ENCODE measurements at regions not wholly inside any gene's neighbourhood (a gene's known extent, or its start where the extent isn't known, plus 50 kb on each side); places are given as distances from the start of the nearest gene placed in this dataset.

GRCh38 chr14:54137614-54137961 is 181.0 kb upstream of the BMP4 start:
- TF ChIP-seq POLR2A (IDR thresholded peaks at IDR 0.05): no peak
- no peak for TF ChIP-seq CTCF (IDR thresholded peaks at IDR 0.05)

Data from right lobe of liver (tissue), 4 donors.